AG04450 (cell line): ENCODE measurements at regions not wholly inside any gene's neighbourhood (a gene's known extent, or its start where the extent isn't known, plus 50 kb on each side); places are given as distances from the start of the nearest gene placed in this dataset. TPM values are rescaled to one million over a fixed set of nuclear protein-coding genes. Genes with fewer than 3 reads are reported as not detected.

ENCODE experiments used
- CTCF ChIA-PET: fragments of 300-600, 350-600 bp; formaldehyde crosslinking; extraction: SDS; loops from one replicate; lab custom pipeline; 2022; ENCODE audit warnings: antibody characterized with exemption, inconsistent platforms; lab: Charles Lee
- POLR2A ChIA-PET: fragments of 350-600 bp; formaldehyde crosslinking; extraction: SDS; loops from one replicate; lab custom pipeline; 2021; ENCODE audit warnings: antibody characterized with exemption, inconsistent platforms; lab: Yijun Ruan, JAX
- DNase-seq: peaks from one replicate; pipeline ENCODE4 v3.0.0-alpha.2; 2011; ENCODE audit warnings: low read depth, low spot score
- H3K27ac ChIP-seq: one replicate; pipeline ENCODE4 v1.5.1; 2012; ENCODE audit warnings: low read depth, low read length, control low read depth
- H3K27me3 ChIP-seq: one replicate; pipeline ENCODE4 v1.6.0; 2012; ENCODE audit warnings: low read length; ENCODE audit not compliant: control insufficient read depth, insufficient read depth
- H3K4me3 ChIP-seq: 2 replicates; pipeline ENCODE4 v1.5.1; 2011; ENCODE audit warnings: mild to moderate bottlenecking, low read depth, low read length, control low read depth
- H3K9me3 ChIP-seq: 2 replicates; pipeline ENCODE4 v1.5.1; 2012; ENCODE audit warnings: low read length; ENCODE audit not compliant: control insufficient read depth, insufficient read depth
- CTCF ChIP-seq: IDR thresholded peaks from 2 replicates; pipeline ENCODE4 v1.5.1; 2011; ENCODE audit warnings: low read depth, low read length, control low read depth, inconsistent platforms
- small RNA-seq: library from RNA; depleted of rRNA; stranded (forward); fragments of <200 nt; gene quantifications from one replicate; pipeline ENCODE3, GENCODE V24; 2012; ENCODE audit warnings: low read depth; ENCODE audit not compliant: insufficient read length

- H3K4me3 ChIP-seq: no peak overlapping the region
- no peaks in the 10 kb centered on the region; the same call in 1 of the 2 replicates for H3K9me3 ChIP-seq
- DNase-seq: no peak
- ChIA-PET POLR2A (no interaction called here), CTCF (interaction anchor here (1.6 kb wide), 1 partner anchor 233 kb away, joined by 4 read pairs; no protein-coding TSS in a partner anchor)
- no peak for TF ChIP-seq CTCF
- H3K27me3 ChIP-seq: peaks cover 7% of the 10 kb centered on the region
- no peak overlapping the region for H3K27ac ChIP-seq
These were observed 141.4 kb downstream of the MTX3 start for GRCh38 chr5:79849486-79850315.

Small RNA genes lying in the stretch of these regions (small RNA-seq; reads per million reads assigned to genes)
- not detected for gene AC008496.1
